HG02759 (cell line): ENCODE measurements at regions not wholly inside any gene's neighbourhood (a gene's known extent, or its start where the extent isn't known, plus 50 kb on each side); places are given as distances from the start of the nearest gene placed in this dataset.

ENCODE experiments used
- ATAC-seq: cut with Tn5 transposase; IDR thresholded peaks from one replicate; pipeline ENCODE4 v1.9.1; 2021; ENCODE audit warnings: mild to moderate bottlenecking, moderate library complexity; ENCODE audit not compliant: unreplicated experiment

DNA sequence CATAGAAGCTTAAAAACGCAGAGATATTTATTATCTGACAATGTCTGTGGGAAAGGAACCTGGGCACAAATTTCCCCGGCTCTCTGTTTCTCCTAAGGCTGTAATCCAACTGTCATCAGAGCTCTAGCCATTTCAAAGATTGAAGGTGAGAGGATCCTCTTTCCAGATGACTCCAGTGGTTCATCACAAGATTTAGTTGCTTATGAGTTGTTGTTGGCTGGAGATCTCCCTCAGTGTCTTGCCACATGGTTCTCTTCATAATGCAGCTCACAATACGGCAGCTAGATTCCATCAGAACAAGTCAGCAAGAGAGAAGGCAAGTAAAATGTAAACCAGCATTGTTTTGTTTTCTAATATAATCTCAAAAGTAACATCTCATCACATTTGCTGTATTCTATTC is 369.4 kb downstream of the GASK1B start:
- no peak for ATAC-seq

- ATAC-seq: no peak
Observed at GRCh38 chr4:157795495-157795894, 377.3 kb downstream of the GASK1B start.

GRCh38 chr4:157792716-157793115 is 380.1 kb downstream of the GASK1B start:
- no peak for ATAC-seq

- ATAC-seq: no peak
Observed at GRCh38 chr4:157791236-157791635, 381.6 kb downstream of the GASK1B start.

- ATAC-seq: no peak
Observed at GRCh38 chr4:157787618-157788017, 385.2 kb downstream of the GASK1B start.

DNA sequence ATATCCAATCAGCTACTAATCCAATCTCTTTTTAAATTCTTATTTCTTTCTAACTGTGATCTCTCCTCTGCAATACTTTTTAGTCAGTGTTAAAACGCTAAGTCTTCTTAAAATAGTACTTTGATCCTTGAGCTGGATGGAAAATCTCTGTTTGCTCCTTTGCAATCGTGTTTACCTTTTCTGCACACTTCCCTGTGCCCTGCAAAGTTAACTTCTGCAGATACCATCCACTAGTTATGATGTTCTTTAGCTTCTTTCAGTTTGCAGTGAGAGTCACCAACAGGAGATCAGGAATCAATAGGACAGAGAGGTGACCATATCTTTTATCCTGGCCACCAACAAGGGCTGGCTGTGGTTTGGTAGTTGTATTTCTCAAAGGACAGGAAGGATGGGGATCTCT is 391.5 kb downstream of the GASK1B start:
- ATAC-seq: no peak

DNA sequence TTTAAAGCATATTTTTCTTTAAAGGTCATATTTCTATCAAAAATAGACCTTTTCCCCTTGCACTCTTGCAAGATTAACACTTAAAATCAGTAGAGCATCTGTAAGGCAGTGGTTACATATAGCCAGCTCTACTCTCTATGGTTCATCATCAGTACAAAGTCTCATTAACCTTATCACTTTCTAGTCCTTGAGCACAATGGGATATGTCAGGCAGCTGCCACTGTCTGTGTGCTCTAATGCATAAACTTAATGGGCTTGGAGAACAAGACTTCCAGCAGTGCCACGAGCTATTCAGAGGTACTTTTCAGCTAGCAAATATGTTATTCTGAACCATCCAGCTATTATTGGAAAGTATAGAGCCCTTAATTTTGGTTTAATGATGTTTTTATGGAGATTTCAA is 393.7 kb downstream of the GASK1B start:
- ATAC-seq: no peak

DNA sequence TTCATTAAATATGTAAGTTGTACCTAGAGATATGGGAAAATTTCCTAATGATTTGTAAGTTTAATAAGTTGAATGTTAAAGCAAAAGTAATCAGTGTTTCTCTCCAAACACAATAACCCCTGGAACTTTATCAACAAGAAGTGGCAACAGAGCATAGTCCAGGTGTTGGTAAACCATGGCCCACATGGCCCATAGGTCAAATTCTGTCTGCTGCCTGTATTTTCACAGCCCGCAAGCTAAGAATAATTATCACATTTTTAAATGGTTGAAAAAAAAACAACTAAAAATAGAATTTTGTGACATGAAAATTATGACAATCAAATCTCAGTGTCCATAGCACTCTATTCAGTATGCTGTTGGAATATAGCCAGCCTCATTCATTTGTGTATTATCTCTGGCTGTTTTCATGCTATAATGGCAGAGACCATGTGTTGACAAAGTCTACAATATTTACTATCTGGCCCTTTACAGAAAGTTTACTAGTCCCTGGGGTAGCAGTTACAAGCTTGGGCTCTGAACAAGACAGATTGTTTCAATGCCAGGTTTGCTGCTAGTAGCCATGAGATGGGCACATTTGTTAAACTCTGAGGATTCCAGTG is 395.8 kb downstream of the GASK1B start:
- ATAC-seq: no peak

DNA sequence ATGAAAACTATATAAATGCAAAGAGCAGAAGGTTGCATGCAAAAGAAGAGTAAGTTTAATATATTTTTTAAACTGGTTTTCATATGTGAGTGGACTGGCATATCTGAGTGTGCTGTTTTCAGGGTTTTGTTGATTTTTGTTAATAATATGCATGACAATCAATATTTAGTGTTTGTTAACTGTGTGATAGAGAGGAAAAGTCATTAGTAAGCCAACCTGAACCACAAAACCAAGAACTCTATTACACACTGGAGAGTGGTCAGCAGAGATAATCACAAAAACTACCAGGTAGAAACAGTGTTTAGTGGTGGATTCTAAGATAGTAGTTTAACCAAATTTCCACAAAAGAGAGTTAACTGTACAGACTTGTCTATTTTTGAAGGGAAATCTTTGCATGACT is 396.9 kb downstream of the GASK1B start:
- no peak for ATAC-seq

GRCh38 chr4:157772907-157773306 is 399.9 kb downstream of the GASK1B start:
- ATAC-seq: no peak

DNA sequence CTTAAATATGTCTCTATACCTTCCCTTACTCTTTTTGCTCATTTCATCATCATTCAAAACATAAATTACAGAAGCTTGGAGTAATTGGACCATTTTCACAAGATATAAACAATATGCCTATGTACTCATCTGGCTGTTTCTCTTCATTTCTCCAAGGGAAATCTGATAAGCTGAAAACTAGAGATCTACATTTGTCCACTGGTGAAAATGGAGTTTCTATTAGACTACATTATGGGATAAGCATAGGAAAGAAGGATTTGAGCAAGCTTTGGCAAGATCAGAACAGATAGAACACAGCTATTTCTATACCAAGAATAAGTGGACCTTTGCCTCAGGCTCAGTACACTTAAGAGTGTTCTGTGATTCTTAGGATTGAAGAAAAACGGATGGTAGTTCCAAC is 404.4 kb downstream of the GASK1B start:
- ATAC-seq: no peak

DNA sequence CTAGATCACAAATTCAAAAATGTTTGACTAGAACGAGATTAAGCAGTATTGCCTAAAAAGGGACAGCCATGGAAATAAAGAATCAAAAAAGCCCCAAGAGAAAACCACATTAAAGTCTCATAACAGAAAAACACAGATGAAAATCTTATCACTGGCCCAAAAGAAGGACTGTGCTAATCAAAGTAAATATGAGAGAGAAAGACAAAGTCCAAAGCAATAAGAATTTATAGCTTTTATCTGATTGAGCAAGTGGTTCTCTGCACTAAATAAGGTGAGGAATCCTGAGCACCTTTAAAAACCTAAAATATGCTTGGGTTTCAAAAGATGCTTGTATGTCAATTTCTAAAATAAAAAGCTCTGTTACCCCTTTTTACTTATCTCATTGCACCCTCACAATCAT is 409.3 kb downstream of the GASK1B start:
- ATAC-seq: no peak

GRCh38 chr4:157754410-157754809 is 418.4 kb downstream of the GASK1B start:
- no peak for ATAC-seq

- ATAC-seq: no peak
Observed at GRCh38 chr4:157751631-157752030, 421.2 kb downstream of the GASK1B start.

GRCh38 chr4:157741642-157742041 is 431.2 kb downstream of the GASK1B start:
- no peak for ATAC-seq

DNA sequence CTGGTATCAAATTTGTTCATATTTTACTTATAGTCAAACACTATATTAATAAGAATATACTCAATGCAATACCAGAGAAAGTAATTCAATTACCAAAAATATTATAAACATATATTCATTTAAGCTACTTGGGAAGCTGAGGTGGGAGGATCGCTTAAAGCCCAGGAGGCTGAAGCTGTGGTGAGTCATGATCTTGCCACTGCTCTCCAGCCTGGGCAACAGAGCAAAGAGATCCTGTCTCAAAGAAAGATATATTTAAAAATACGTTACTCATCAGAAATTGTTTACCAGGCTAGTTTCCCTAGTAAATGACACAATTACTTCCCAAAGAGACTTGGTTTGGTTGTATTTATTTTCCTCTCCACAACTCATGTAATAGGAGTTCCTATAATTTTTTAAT is 433.6 kb downstream of the GASK1B start:
- no peak for ATAC-seq

GRCh38 chr4:157728215-157728614 is 444.6 kb downstream of the GASK1B start:
- no peak for ATAC-seq

DNA sequence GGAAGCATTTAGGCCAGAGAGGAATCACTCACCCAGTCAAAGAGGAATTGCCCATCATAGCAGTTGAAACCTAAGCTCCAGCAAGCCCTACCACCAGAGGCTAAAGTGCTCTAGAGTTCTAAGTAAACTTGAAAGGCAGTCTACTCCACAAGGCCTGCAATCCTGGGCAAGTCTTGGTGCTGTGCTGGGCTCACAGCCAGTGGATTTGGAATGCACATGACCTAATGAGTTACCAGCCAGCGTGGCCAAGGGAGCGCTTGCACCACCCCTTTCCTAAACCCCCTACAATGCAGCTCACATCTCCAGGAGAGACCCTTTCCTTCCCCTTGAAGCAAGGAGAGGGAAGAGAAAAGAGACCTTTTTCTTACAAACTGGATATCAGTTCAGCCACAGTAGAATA is 445.7 kb downstream of the GASK1B start:
- no peak for ATAC-seq

GRCh38 chr4:157722146-157722545 is 450.7 kb downstream of the GASK1B start:
- ATAC-seq: no peak

DNA sequence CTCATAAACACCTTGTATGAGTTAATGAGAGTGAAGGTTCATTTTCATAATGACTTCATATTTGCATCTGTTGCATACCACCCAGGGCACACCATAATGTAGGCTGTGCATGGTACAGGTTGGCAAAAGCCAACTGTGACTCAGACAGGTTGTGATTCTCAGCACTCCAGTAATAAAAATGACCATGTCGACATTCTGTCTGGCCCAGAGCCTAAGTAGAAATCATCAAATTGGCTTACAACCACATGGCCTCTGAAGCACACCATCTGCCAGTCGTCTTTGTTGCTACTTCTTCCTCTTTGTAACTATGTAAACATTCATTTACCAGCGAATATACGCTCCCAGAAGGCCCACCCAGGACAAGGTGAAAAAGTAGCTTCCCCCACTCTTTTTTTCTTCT is 459.5 kb downstream of the GASK1B start:
- ATAC-seq: no peak

DNA sequence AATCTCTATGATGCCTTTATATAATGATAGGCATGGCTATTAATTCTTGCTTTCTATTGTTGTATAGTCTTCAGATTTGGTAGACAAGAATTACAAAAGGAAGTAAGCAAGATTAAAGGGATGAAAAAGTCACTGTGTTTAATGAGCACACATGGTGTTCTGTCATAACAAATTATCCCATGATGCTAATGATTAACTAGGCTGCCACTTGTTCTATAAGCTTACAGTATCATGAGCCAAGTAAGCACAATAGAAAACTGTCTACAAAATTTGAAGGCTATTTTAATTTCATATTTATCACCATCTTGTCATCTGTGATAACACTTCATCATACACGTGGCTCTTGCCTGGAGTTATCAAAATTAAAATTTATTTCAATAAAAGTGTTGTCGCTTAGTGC is 466.7 kb downstream of the GASK1B start:
- no peak for ATAC-seq

DNA sequence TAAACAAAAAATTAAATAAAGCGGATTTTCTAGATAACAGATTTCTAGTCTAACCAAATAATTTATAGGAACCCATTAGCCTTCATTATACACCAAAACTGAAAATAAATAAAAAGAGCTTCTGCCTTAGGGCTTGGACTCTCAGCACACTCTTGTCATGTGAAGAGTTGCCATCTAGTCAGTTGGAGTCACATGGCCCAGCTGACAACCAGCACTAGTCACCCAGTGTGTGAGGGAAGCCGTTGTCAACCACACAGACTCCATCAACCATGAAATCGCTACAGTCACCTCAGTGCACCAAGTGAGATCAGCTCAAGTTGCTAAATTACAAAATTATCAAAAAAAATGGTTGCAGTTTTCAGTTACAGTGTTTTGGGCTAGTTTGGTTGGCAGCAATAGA is 470.0 kb downstream of the GASK1B start:
- ATAC-seq: no peak

DNA sequence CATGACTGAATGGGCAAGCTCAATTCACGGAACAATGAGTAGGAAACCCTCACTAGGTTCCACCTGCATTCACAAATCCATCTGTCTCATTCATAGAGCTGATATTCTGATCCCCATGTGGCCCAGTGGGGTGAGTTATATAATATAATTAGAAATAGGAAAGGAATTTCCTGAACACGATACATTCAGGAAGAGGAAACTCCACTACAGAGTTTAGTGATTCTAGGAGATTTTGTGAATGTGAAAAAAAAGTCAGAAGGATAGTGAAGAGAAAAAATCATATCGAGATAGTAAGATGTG is 471.2 kb downstream of the GASK1B start:
- ATAC-seq: no peak
